ENCODE measurements at regions not wholly inside any gene's neighbourhood (a gene's known extent, or its start where the extent isn't known, plus 50 kb on each side); places are given as distances from the start of the nearest gene placed in this dataset.

DNA sequence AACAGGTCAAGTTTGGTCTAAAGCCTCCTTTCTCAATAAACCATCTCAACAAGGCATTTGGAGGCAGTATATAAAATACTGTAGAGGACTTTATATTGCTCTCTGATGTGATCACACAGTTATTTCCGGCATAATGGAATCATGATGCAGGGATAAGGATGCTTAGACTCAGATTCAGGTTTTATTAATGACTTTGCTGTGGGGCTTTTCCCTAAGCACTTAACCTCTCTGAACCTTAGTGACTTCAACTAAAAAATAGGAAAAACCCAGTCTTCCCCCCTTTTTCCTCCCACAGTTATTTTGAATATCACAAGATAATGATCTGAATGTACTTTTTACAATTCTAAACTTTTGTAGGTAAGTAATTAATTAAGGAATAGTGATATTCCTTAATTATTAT lies 94.8 kb upstream of the TENM4 start:
- H3K27me3 Mint-ChIP-seq (ENCODE audit: low read depth): peaks cover 4% of the 10 kb centered on the region
- no peaks in the 10 kb centered on the region for H3K4me1 Mint-ChIP-seq
- no peak for DNase-seq (ENCODE audit: low read depth, low spot score)
- H3K9me3 Mint-ChIP-seq: no peaks in the 10 kb centered on the region
- H3K36me3 Mint-ChIP-seq (ENCODE audit: low read depth): no peaks in the 10 kb centered on the region
- TF ChIP-seq CTCF (conservative IDR thresholded peaks at IDR 0.05): no peak
- H3K27ac Mint-ChIP-seq (ENCODE audit: unreplicated experiment): no peak overlapping the region
- H3K4me3 Mint-ChIP-seq: no peak overlapping the region

GRCh38 chr11:79525257-79525656 lies 84.4 kb upstream of the TENM4 start:
- peaks cover 8% of the 10 kb centered on the region for H3K4me1 Mint-ChIP-seq
- no peak for TF ChIP-seq CTCF (conservative IDR thresholded peaks at IDR 0.05)
- no peak overlapping the region for H3K27ac Mint-ChIP-seq (ENCODE audit: unreplicated experiment)
- H3K36me3 Mint-ChIP-seq (ENCODE audit: low read depth): no peaks in the 10 kb centered on the region
- H3K27me3 Mint-ChIP-seq (ENCODE audit: low read depth): peaks cover 3% of the 10 kb centered on the region
- DNase-seq (ENCODE audit: low read depth, low spot score): no peak
- H3K9me3 Mint-ChIP-seq: no peaks in the 10 kb centered on the region
- H3K4me3 Mint-ChIP-seq: no peak overlapping the region

GRCh38 chr11:79522626-79523025 lies 81.8 kb upstream of the TENM4 start:
- no peak overlapping the region for H3K4me3 Mint-ChIP-seq
- TF ChIP-seq CTCF (conservative IDR thresholded peaks at IDR 0.05): no peak
- H3K27ac Mint-ChIP-seq (ENCODE audit: unreplicated experiment): no peak overlapping the region
- H3K27me3 Mint-ChIP-seq (ENCODE audit: low read depth): peaks cover 3% of the 10 kb centered on the region
- no peaks in the 10 kb centered on the region for H3K36me3 Mint-ChIP-seq (ENCODE audit: low read depth)
- no peaks in the 10 kb centered on the region for H3K9me3 Mint-ChIP-seq
- DNase-seq (ENCODE audit: low read depth, low spot score): no peak
- H3K4me1 Mint-ChIP-seq: peaks cover 8% of the 10 kb centered on the region

- no peaks in the 10 kb centered on the region for H3K36me3 Mint-ChIP-seq (ENCODE audit: low read depth)
- no peak for DNase-seq (ENCODE audit: low read depth, low spot score)
- no peaks in the 10 kb centered on the region for H3K27me3 Mint-ChIP-seq (ENCODE audit: low read depth)
- TF ChIP-seq CTCF (conservative IDR thresholded peaks at IDR 0.05): no peak
- no peak overlapping the region for H3K4me3 Mint-ChIP-seq
- no peak overlapping the region for H3K27ac Mint-ChIP-seq (ENCODE audit: unreplicated experiment)
- H3K4me1 Mint-ChIP-seq: peaks cover 17% of the 10 kb centered on the region
- peaks cover 2% of the 10 kb centered on the region for H3K9me3 Mint-ChIP-seq
Observed at GRCh38 chr11:79520086-79520485, 79.3 kb upstream of the TENM4 start.

DNA sequence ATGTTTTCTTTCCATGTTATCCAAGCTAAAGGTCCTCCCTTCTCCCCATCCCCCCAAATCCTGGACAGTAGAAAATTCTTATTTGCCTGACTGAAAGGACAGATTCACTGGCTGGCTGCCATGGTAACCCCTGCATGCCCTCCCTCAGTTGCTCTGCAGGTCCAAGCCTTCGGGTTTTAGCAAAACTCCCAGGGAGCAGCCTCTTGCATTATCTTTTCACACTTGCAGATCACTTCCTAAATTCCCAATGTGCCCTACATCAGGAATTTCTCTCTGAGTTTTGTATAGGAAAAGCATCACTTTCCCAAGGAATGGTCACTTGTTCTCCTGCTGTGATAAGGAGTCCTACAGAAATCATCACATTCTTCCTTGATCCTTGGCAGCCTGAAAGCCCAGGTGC lies 75.0 kb upstream of the TENM4 start:
- H3K4me1 Mint-ChIP-seq: peaks cover 13% of the 10 kb centered on the region
- DNase-seq (ENCODE audit: low read depth, low spot score): no peak
- no peaks in the 10 kb centered on the region for H3K36me3 Mint-ChIP-seq (ENCODE audit: low read depth)
- peaks cover 2% of the 10 kb centered on the region for H3K9me3 Mint-ChIP-seq
- no peak overlapping the region for H3K27ac Mint-ChIP-seq (ENCODE audit: unreplicated experiment)
- TF ChIP-seq CTCF (conservative IDR thresholded peaks at IDR 0.05): no peak
- H3K4me3 Mint-ChIP-seq: no peak overlapping the region
- H3K27me3 Mint-ChIP-seq (ENCODE audit: low read depth): no peaks in the 10 kb centered on the region

- DNase-seq (ENCODE audit: low read depth, low spot score): no peak
- peaks cover 9% of the 10 kb centered on the region for H3K4me1 Mint-ChIP-seq
- H3K36me3 Mint-ChIP-seq (ENCODE audit: low read depth): no peaks in the 10 kb centered on the region
- no peak overlapping the region for H3K27ac Mint-ChIP-seq (ENCODE audit: unreplicated experiment)
- TF ChIP-seq CTCF (conservative IDR thresholded peaks at IDR 0.05): no peak
- peaks cover 2% of the 10 kb centered on the region for H3K9me3 Mint-ChIP-seq
- no peak overlapping the region for H3K4me3 Mint-ChIP-seq
- H3K27me3 Mint-ChIP-seq (ENCODE audit: low read depth): no peaks in the 10 kb centered on the region
Observed at GRCh38 chr11:79514695-79515094, 73.9 kb upstream of the TENM4 start.

Measured in neural crest cell (in vitro differentiated cells).